ENCODE measurements at regions not wholly inside any gene's neighbourhood (a gene's known extent, or its start where the extent isn't known, plus 50 kb on each side); places are given as distances from the start of the nearest gene placed in this dataset.

DNA sequence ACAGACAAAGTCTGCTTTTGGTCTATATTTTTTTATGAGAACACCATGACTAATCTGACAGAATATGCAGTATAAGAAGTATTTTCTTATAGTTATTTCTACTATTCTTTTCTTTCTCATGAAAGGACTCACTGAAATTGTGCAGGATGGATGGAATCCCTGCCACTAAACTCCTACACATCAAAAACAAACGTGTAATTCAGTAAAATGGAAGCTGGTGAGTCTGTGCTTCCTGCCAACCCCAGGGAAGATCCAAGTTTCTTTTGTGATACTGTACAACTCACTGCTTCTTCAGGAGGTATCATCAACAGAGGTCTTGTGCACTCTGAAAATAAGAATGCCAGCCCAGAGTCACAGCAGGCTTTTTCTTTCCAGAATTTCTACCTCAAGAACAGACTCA lies 241.2 kb downstream of the MRPL39 start:
- TF ChIP-seq, protein P1, sequence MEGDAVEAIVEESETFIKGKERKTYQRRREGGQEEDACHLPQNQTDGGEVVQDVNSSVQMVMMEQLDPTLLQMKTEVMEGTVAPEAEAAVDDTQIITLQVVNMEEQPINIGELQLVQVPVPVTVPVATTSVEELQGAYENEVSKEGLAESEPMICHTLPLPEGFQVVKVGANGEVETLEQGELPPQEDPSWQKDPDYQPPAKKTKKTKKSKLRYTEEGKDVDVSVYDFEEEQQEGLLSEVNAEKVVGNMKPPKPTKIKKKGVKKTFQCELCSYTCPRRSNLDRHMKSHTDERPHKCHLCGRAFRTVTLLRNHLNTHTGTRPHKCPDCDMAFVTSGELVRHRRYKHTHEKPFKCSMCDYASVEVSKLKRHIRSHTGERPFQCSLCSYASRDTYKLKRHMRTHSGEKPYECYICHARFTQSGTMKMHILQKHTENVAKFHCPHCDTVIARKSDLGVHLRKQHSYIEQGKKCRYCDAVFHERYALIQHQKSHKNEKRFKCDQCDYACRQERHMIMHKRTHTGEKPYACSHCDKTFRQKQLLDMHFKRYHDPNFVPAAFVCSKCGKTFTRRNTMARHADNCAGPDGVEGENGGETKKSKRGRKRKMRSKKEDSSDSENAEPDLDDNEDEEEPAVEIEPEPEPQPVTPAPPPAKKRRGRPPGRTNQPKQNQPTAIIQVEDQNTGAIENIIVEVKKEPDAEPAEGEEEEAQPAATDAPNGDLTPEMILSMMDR (IDR thresholded peaks at IDR 0.05) = no peak
- TF ChIP-seq POLR2AphosphoS5 (IDR thresholded peaks at IDR 0.05) (no peak), POLR2A (IDR thresholded peaks at IDR 0.05) (no peak)
